ENCODE measurements at regions not wholly inside any gene's neighbourhood (a gene's known extent, or its start where the extent isn't known, plus 50 kb on each side); places are given as distances from the start of the nearest gene placed in this dataset.

DNA sequence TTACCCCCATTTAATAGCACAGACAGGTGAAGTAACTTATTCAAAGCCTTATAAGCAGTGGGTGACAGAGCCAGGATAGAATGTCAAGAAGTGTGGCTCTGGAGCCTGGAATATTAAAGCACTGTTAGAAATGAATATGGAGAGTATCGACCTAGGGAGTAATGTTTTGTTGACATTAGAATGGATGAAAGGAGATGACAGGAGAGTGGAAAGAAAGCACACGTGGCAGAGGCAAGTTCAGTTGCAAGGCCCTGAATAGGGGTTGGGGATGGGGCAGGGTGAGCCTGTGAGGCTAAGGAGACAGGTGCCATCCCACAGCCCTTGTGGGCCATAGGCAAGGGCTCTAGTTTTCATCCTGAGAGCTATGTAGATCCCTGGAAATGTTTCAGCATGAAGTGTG lies 125.5 kb upstream of the PLXNA2 start:
- no peaks in the 10 kb centered on the region for H3K36me3 Mint-ChIP-seq (ENCODE audit: insufficient read depth)
- peaks cover 2% of the 10 kb centered on the region for H3K27me3 Mint-ChIP-seq
- TF ChIP-seq, protein P1, sequence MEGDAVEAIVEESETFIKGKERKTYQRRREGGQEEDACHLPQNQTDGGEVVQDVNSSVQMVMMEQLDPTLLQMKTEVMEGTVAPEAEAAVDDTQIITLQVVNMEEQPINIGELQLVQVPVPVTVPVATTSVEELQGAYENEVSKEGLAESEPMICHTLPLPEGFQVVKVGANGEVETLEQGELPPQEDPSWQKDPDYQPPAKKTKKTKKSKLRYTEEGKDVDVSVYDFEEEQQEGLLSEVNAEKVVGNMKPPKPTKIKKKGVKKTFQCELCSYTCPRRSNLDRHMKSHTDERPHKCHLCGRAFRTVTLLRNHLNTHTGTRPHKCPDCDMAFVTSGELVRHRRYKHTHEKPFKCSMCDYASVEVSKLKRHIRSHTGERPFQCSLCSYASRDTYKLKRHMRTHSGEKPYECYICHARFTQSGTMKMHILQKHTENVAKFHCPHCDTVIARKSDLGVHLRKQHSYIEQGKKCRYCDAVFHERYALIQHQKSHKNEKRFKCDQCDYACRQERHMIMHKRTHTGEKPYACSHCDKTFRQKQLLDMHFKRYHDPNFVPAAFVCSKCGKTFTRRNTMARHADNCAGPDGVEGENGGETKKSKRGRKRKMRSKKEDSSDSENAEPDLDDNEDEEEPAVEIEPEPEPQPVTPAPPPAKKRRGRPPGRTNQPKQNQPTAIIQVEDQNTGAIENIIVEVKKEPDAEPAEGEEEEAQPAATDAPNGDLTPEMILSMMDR (IDR thresholded peaks at IDR 0.05; ENCODE audit: unreplicated experiment): no peak
- H3K4me3 Mint-ChIP-seq (ENCODE audit: low read depth): no peak overlapping the region
- no peaks in the 10 kb centered on the region for H3K9me3 Mint-ChIP-seq (ENCODE audit: low read depth)
- H3K4me1 Mint-ChIP-seq (ENCODE audit: low read depth): no peaks in the 10 kb centered on the region
- H3K27ac Mint-ChIP-seq: no peak overlapping the region
- no peak for DNase-seq (ENCODE audit: low spot score, unreplicated experiment)

DNA sequence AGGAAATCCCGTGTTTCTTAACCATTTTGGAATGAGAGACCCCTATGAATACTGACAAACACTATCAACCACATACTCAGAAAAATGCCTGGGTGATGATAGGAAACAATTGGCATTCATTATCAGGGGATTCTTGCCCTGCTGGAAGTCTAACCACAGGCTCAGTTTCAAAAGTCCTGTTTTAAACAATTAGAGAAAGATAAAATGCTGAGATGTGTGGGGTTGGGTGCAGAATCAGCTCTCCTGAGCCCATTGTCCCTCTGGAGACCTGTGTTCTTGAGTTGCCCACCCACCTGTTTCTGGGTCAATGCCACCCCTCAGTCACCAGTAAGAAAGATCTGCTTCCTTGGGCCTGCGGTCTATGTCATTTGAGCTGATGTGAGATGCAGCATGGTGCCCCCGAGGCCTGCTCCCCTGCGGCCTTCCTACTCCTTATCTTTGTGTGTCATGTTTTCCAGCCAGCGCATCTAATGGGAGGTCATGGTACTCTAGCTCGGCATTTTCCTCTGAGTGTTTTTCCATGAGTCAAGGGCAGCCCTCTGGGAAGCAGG lies 130.3 kb upstream of the PLXNA2 start:
- no peak for DNase-seq (ENCODE audit: low spot score, unreplicated experiment)

GRCh38 chr1:208381481-208381880 lies 137.3 kb upstream of the PLXNA2 start:
- H3K27me3 Mint-ChIP-seq: no peaks in the 10 kb centered on the region
- no peak overlapping the region for H3K4me3 Mint-ChIP-seq (ENCODE audit: low read depth)
- no peak overlapping the region for H3K27ac Mint-ChIP-seq
- no peak for DNase-seq (ENCODE audit: low spot score, unreplicated experiment)
- no peaks in the 10 kb centered on the region for H3K36me3 Mint-ChIP-seq (ENCODE audit: insufficient read depth)
- H3K9me3 Mint-ChIP-seq (ENCODE audit: low read depth): no peaks in the 10 kb centered on the region
- no peaks in the 10 kb centered on the region for H3K4me1 Mint-ChIP-seq (ENCODE audit: low read depth)
- TF ChIP-seq, protein P1 (IDR thresholded peaks at IDR 0.05; ENCODE audit: unreplicated experiment): no peak

More for the DNA sequence above, 130.3 kb upstream of the PLXNA2 start:
- Mint-ChIP-seq H3K4me1 (ENCODE audit: low read depth) (no peaks in the 10 kb centered on the region), H3K36me3 (ENCODE audit: insufficient read depth) (no peaks in the 10 kb centered on the region), H3K9me3 (ENCODE audit: low read depth) (no peaks in the 10 kb centered on the region), H3K27me3 (peaks cover 2% of the 10 kb centered on the region), H3K4me3 (ENCODE audit: low read depth) (no peak overlapping the region), H3K27ac (no peak overlapping the region)
- TF ChIP-seq, protein P1 (IDR thresholded peaks at IDR 0.05; ENCODE audit: unreplicated experiment): no peak

DNA sequence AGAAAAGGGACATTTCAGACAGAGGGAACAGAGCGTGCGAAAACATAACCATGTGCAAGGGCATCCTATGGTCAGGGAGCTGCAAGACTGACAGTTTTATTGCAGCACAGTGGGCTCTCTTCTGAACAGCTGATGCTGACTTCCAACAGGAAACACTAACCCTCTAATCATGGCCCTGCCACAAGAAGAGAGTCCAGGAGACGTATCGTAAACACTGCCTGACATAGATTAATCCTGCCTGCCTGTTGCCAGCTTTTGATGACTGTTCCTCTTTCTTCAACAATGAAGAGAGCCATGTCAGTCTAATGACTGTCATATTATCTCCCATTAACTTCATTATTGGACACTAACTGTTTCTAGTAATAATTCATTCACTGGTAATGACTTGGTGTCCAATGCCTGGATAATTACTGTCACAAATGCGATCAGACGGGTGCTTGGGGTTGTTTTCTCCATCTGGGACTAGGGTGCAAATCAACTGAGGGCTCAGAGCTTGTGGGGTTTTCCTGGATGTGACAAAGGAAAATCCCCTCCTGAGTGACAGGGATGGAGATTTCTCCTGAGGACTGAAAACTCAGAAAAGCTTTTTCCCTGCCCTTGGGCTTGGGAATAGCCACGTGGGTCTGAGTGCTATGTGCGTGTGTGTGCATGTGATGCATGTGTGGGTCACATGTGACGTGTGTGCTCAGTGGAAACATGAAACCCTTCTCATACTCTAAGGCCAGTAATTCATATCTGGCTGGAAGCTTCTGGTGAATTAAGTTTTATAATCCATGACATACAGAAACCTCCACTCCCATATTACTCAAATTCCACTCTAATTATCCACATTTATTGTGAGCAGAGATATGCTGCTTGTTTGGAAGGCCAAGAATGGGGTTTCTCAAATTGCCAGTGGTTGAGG lies 144.0 kb upstream of the PLXNA2 start:
- H3K9me3 Mint-ChIP-seq (ENCODE audit: low read depth): no peaks in the 10 kb centered on the region
- H3K36me3 Mint-ChIP-seq (ENCODE audit: insufficient read depth): no peaks in the 10 kb centered on the region
- H3K27ac Mint-ChIP-seq: no peak overlapping the region
- H3K4me1 Mint-ChIP-seq (ENCODE audit: low read depth): no peaks in the 10 kb centered on the region
- H3K27me3 Mint-ChIP-seq: peaks cover 2% of the 10 kb centered on the region
- TF ChIP-seq, protein P1 (IDR thresholded peaks at IDR 0.05; ENCODE audit: unreplicated experiment): no peak
- DNase-seq (ENCODE audit: low spot score, unreplicated experiment): no peak
- H3K4me3 Mint-ChIP-seq (ENCODE audit: low read depth): no peak overlapping the region

- Mint-ChIP-seq H3K27me3 (no peaks in the 10 kb centered on the region), H3K4me1 (ENCODE audit: low read depth) (no peaks in the 10 kb centered on the region), H3K9me3 (ENCODE audit: low read depth) (no peaks in the 10 kb centered on the region), H3K4me3 (ENCODE audit: low read depth) (no peak overlapping the region), H3K36me3 (ENCODE audit: insufficient read depth) (no peaks in the 10 kb centered on the region), H3K27ac (no peak overlapping the region)
- TF ChIP-seq, protein P1 (IDR thresholded peaks at IDR 0.05; ENCODE audit: unreplicated experiment): no peak
- no peak for DNase-seq (ENCODE audit: low spot score, unreplicated experiment)
These were observed 149.2 kb upstream of the PLXNA2 start for GRCh38 chr1:208393416-208393815.
